OCI-LY3 (cell line): ENCODE measurements at regions not wholly inside any gene's neighbourhood (a gene's known extent, or its start where the extent isn't known, plus 50 kb on each side); places are given as distances from the start of the nearest gene placed in this dataset.

Source experiments
- H2AFZ ChIP-seq: fragments of 200-600, 300-600 bp; shearing (Covaris generic); 2 replicates; pipeline ENCODE4 v1.6.0; 2014; ENCODE audit warnings: antibody characterized with exemption, low read depth, low read length
- H3K27ac ChIP-seq: fragments of 200-600, 300-600 bp; sonication (generic); 2 replicates; pipeline ENCODE4 v1.5.1; 2014; ENCODE audit warnings: mild to moderate bottlenecking, low read length, moderate library complexity, mixed read lengths
- H3K27me3 ChIP-seq: fragments of 200-600, 300-600 bp; sonication (generic); 2 replicates; pipeline ENCODE4 v1.6.1; 2014; ENCODE audit warnings: low read depth, low read length, mixed read lengths
- H3K36me3 ChIP-seq: fragments of 200-600, 300-600 bp; sonication (generic); replicated peaks from 2 replicates; pipeline ENCODE3; 2014; ENCODE audit warnings: low read depth, low read length, mixed read lengths
- H3K4me1 ChIP-seq: fragments of 300-600, 200-600 bp; sonication (generic); 2 replicates; pipeline ENCODE4 v1.6.1; 2014; ENCODE audit warnings: low read length, mixed read lengths
- H3K4me2 ChIP-seq: fragments of 200-600, 300-600 bp; sonication (generic); 2 replicates; pipeline ENCODE4 v1.6.1; 2014; ENCODE audit warnings: low read length, mixed read lengths
- H3K4me3 ChIP-seq: fragments of 300-600, 200-600 bp; sonication (generic); 2 replicates; pipeline ENCODE4 v1.5.1; 2014; ENCODE audit warnings: antibody characterized with exemption, mild to moderate bottlenecking, low read length, moderate library complexity
- H3K79me2 ChIP-seq: fragments of 300-600, 200-600 bp; shearing (Covaris generic); 2 replicates; pipeline ENCODE4 v1.6.1; 2014; ENCODE audit warnings: mild to moderate bottlenecking, low read length, mixed read lengths
- H3K9ac ChIP-seq: fragments of 300-600, 200-600 bp; shearing (Covaris generic); 2 replicates; pipeline ENCODE4 v1.6.0; 2014; ENCODE audit warnings: mild to moderate bottlenecking, low read length, moderate library complexity
- H3K9me3 ChIP-seq: fragments of 200-600, 300-600 bp; shearing (Covaris generic); 2 replicates; pipeline ENCODE4 v1.6.1; 2014; ENCODE audit warnings: low read length, mixed read lengths; ENCODE audit not compliant: insufficient read depth
- H4K20me1 ChIP-seq: fragments of 200-600, 300-600 bp; sonication (generic); 2 replicates; pipeline ENCODE4 v1.6.1; 2016; ENCODE audit warnings: low read length, mixed read lengths; ENCODE audit not compliant: insufficient read depth
- EZH2phosphoT487 ChIP-seq: fragments of 200-600 bp; shearing (Covaris generic); IDR thresholded peaks from 2 replicates; pipeline ENCODE4 v1.6.1; 2018; ENCODE audit warnings: antibody characterized with exemption, mixed run types, low read depth
- TF ChIP-seq, protein P1 (sequence below): fragments of 200-600, 300-600 bp; sonication (generic); IDR thresholded peaks from 2 replicates; pipeline ENCODE4 v1.5.1; 2014; ENCODE audit warnings: antibody characterized with exemption, low read length, low read depth

DNA sequence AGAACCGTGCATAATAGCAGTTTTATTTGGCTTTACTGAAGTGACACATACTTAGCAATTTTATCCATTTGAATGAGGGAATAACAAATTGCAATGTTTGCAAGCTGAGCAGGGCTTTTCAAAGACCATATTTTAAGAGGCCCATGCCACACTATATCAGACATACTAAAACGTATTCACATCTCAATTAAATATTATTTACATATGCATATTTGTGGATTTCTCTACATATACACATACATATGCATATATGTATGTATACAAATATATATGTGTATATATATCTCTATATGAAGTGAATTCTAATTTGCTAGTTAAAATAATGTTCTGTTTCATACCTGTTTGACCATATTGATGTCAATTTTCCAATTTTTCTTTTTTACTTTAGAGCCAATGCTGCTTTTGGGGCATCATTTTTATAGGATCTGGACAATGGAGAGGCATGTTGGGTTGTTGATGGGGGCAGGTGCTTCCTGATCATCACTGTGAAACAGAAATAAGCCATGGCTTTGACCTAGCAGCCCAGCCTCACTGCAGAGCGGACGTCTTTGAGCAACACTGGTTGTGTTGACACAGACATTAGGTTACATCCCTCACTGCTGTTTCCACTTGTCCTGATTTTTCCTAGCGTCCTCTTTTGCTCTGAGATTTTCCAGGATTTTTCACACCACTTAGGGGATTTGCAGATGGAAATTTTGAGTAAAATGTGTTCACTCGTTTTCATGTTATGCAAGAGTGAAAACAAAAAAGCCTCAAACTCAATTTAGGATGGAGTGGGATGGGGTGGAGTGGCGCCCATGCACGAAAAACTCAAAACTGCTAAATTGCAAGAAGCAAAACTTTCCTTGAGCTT is 56.9 kb downstream of the RDH14 start:
- no peak overlapping the region for H3K9ac ChIP-seq
- H3K79me2 ChIP-seq: no peaks in the 10 kb centered on the region
- no peaks in the 10 kb centered on the region for H3K36me3 ChIP-seq
- no peak overlapping the region for H2AFZ ChIP-seq
- H4K20me1 ChIP-seq: no peaks in the 10 kb centered on the region
- no peak overlapping the region for H3K4me3 ChIP-seq
- H3K4me1 ChIP-seq: 0 out of 2 replicates have a peak, but pooled peaks cover 3% of the 10 kb centered on the region
- H3K4me2 ChIP-seq: no peak overlapping the region
- H3K9me3 ChIP-seq: no peaks in the 10 kb centered on the region
- no peak overlapping the region for H3K27ac ChIP-seq
- TF ChIP-seq, protein P1, sequence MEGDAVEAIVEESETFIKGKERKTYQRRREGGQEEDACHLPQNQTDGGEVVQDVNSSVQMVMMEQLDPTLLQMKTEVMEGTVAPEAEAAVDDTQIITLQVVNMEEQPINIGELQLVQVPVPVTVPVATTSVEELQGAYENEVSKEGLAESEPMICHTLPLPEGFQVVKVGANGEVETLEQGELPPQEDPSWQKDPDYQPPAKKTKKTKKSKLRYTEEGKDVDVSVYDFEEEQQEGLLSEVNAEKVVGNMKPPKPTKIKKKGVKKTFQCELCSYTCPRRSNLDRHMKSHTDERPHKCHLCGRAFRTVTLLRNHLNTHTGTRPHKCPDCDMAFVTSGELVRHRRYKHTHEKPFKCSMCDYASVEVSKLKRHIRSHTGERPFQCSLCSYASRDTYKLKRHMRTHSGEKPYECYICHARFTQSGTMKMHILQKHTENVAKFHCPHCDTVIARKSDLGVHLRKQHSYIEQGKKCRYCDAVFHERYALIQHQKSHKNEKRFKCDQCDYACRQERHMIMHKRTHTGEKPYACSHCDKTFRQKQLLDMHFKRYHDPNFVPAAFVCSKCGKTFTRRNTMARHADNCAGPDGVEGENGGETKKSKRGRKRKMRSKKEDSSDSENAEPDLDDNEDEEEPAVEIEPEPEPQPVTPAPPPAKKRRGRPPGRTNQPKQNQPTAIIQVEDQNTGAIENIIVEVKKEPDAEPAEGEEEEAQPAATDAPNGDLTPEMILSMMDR: no peak
- no peak for TF ChIP-seq EZH2phosphoT487
- H3K27me3 ChIP-seq: peaks cover 17% of the 10 kb centered on the region; the same call in 1 of the 2 replicates

DNA sequence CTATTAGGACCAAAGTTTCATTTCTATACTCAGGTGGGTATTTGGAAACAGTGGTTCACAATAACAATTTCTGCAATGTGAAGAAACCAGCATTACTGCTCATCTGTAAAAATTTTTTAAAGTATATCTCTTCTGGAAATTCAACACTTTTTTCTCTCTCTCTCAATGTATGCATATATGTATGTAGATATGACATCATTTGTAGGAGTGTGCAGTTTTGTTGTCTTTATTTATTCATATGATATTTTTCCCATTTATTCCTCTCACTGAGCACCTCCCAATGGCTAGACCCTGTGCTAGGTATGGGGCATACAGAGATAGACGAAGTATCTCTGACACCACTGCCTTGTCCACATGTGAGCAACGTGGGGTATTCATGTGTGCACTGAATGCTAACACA is 58.3 kb downstream of the RDH14 start:
- no peak overlapping the region for H3K4me2 ChIP-seq
- 0 out of 2 replicates have a peak, but pooled peaks cover under 1% of the 10 kb centered on the region for H3K4me1 ChIP-seq
- no peaks in the 10 kb centered on the region for H3K36me3 ChIP-seq
- no peak overlapping the region for H2AFZ ChIP-seq
- H3K27ac ChIP-seq: no peak overlapping the region
- no peak overlapping the region for H3K4me3 ChIP-seq
- no peak overlapping the region for H3K9ac ChIP-seq
- peaks cover 18% of the 10 kb centered on the region; the same call in 1 of the 2 replicates for H3K27me3 ChIP-seq
- no peak for TF ChIP-seq EZH2phosphoT487
- TF ChIP-seq, protein P1: no peak
- no peaks in the 10 kb centered on the region for H3K79me2 ChIP-seq
- H4K20me1 ChIP-seq: no peaks in the 10 kb centered on the region
- H3K9me3 ChIP-seq: no peaks in the 10 kb centered on the region

DNA sequence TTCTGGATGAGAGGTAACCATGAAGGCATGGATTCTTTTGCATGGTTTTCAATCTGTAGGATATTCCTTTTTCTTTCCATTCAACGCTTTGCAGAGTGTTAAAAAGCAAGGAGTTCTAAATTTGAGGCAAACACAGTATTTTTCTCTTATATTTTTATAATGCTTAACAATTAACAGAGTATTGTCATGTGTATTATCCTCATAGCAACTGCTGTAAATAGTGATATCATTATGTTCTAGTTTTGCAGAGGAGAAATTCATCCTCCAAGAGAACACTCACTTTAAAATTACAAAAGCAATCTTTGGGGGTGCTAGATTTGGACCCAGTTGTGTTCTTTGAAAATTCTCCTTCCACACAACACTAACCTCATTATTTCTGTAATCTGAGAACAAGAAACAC is 58.7 kb downstream of the RDH14 start:
- no peaks in the 10 kb centered on the region for H3K36me3 ChIP-seq
- H4K20me1 ChIP-seq: no peaks in the 10 kb centered on the region
- no peaks in the 10 kb centered on the region for H3K79me2 ChIP-seq
- H3K9me3 ChIP-seq: no peaks in the 10 kb centered on the region
- H3K4me1 ChIP-seq: no peaks in the 10 kb centered on the region
- no peak overlapping the region for H3K9ac ChIP-seq
- no peak overlapping the region for H2AFZ ChIP-seq
- no peak overlapping the region for H3K27ac ChIP-seq
- H3K4me2 ChIP-seq: no peak overlapping the region
- TF ChIP-seq EZH2phosphoT487: no peak
- TF ChIP-seq, protein P1: no peak
- no peak overlapping the region for H3K4me3 ChIP-seq
- peaks cover 18% of the 10 kb centered on the region; the same call in 1 of the 2 replicates for H3K27me3 ChIP-seq

DNA sequence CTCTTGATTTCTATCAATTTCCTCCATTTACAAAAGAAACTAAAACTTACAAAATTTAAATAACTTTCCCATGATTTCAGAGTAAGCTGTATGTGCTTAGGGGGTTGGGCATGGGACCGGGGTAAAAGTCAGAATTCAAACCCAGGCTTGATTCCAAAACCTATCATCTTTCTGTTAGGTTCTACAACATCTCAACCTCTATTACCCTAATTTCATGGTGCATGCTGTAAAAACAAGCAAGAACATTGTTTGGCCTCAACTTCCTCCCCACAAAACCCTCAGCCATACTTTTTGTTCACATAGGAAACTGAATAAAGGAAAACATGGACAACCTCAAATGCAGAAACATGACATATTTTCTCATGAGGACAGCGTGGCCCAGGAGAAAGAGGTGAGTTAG is 59.3 kb downstream of the RDH14 start:
- Histone ChIP-seq H3K4me2 (no peak overlapping the region), H2AFZ (no peak overlapping the region), H3K27ac (no peak overlapping the region), H4K20me1 (no peaks in the 10 kb centered on the region), H3K9ac (no peak overlapping the region), H3K9me3 (no peaks in the 10 kb centered on the region), H3K36me3 (no peaks in the 10 kb centered on the region), H3K4me1 (no peaks in the 10 kb centered on the region), H3K27me3 (peaks cover 21% of the 10 kb centered on the region; the same call in 1 of the 2 replicates), H3K79me2 (no peaks in the 10 kb centered on the region), H3K4me3 (no peak overlapping the region)
- TF ChIP-seq EZH2phosphoT487: no peak
- TF ChIP-seq, protein P1: no peak
